HepG2 (cell line): ENCODE measurements at regions not wholly inside any gene's neighbourhood (a gene's known extent, or its start where the extent isn't known, plus 50 kb on each side); places are given as distances from the start of the nearest gene placed in this dataset.

Experiments
- ATAC-seq: fragments of 200-7000 bp; cut with Tn5 transposase; 3 replicates; pipeline ENCODE4 v1.9.1; 2020; ENCODE audit warnings: mild to moderate bottlenecking, moderate library complexity
- BruUV-seq: library from RNA; stranded (reverse); fragments of 400-500 nt; replicated peaks from 2 replicates; lab custom pipeline; 2021; lab: Mats Ljungman, UMichigan
- CTCF ChIA-PET: fragments of 300-600 bp; formaldehyde crosslinking; extraction: SDS; loops from one replicate; lab custom pipeline; 2021; ENCODE audit warnings: low total read pairs, inconsistent platforms, low intra/inter-chr PET ratio; lab: Yijun Ruan, JAX
- POLR2A ChIA-PET: fragments of 350-600 bp; sonication (Branson Sonifier 250); formaldehyde crosslinking; loops from one replicate; lab custom pipeline; 2020; ENCODE audit warnings: antibody characterized with exemption, inconsistent platforms; lab: Yijun Ruan, JAX
- DNase-seq: peaks from one replicate; pipeline ENCODE4 v3.0.0-alpha.2; 2015; ENCODE audit warnings: low spot score
- FAIRE-seq: peaks from 3 replicates; lab custom pipeline; 2011; peaks lifted over from hg19 to GRCh38; lab: Jason Lieb, UNC
- H2AFZ ChIP-seq: one replicate; pipeline ENCODE4 v1.6.1; 2011; ENCODE audit warnings: low read length, inconsistent platforms
- H3K27ac ChIP-seq: fragments of 300-600 bp; 3 replicates; pipeline ENCODE4 v1.8.0; 2011; ENCODE audit warnings: mixed run types, mild to moderate bottlenecking, mixed read lengths, low read length, inconsistent platforms; ENCODE audit not compliant: insufficient read depth; ENCODE audit errors: extremely low read length
- H3K27me3 ChIP-seq, 2 experiments: fragments of 200-600 bp in 1 of 2; 2 replicates in 1 of 2; 3 replicates in 1 of 2; pipeline versions ENCODE4 v1.6.0 to v1.8.0; 2011; ENCODE audit warnings: low read length in 2 of 2, mild to moderate bottlenecking in 2 of 2, moderate library complexity in 2 of 2, inconsistent platforms in 1 of 2; ENCODE audit not compliant: insufficient read depth in 2 of 2, control insufficient read depth in 1 of 2
- H3K36me3 ChIP-seq, 2 experiments: fragments of 200-600 bp in 1 of 2; replicated peaks in 1 of 2; 2 replicates in 1 of 2; 3 replicates in 1 of 2; pipeline versions ENCODE4 v1.5.1 to v1.8.0; 2011; ENCODE audit warnings: low read length in 2 of 2, inconsistent platforms in 1 of 2; ENCODE audit not compliant: insufficient read depth in 2 of 2, control insufficient read depth in 1 of 2
- H3K4me1 ChIP-seq: 2 replicates; pipeline ENCODE4 v1.5.1; 2012; ENCODE audit warnings: low read length, inconsistent platforms; ENCODE audit not compliant: insufficient read depth
- H3K4me2 ChIP-seq: 2 replicates; pipeline ENCODE4 v1.6.0; 2011; ENCODE audit warnings: low read depth, low read length, inconsistent platforms
- H3K4me3 ChIP-seq, 3 experiments: fragments of 200-600 bp in 1 of 3; sonication (generic), shearing (Covaris generic) in 1 of 3; replicated peaks in 1 of 3; 2 replicates each; pipeline ENCODE4 v1.5.1; 2011 to 2016; ENCODE audit warnings: low read length in 3 of 3, inconsistent platforms in 2 of 3, low read depth in 2 of 3, mild to moderate bottlenecking in 2 of 3, control low read depth in 1 of 3, mixed read lengths in 1 of 3; ENCODE audit not compliant: insufficient read depth in 1 of 3
- H3K79me2 ChIP-seq: one replicate; pipeline ENCODE4 v1.6.1; 2011; ENCODE audit warnings: low read length, inconsistent platforms; ENCODE audit not compliant: insufficient read depth
- H3K9ac ChIP-seq: 2 replicates; pipeline ENCODE4 v1.6.0; 2011; ENCODE audit warnings: mild to moderate bottlenecking, low read depth, low read length, inconsistent platforms; ENCODE audit not compliant: insufficient read depth
- H3K9me3 ChIP-seq: 2 replicates; pipeline ENCODE4 v1.5.1; 2012; ENCODE audit warnings: mild to moderate bottlenecking, low read length
- H4K20me1 ChIP-seq: 2 replicates; pipeline ENCODE4 v1.6.0; 2011; ENCODE audit warnings: inconsistent platforms, mild to moderate bottlenecking, low read length, moderate library complexity; ENCODE audit not compliant: insufficient read depth
- AGO1 ChIP-seq: fragments of 200-400 bp; formaldehyde crosslinking; IDR thresholded peaks from 2 replicates; pipeline ENCODE4 v1.6.1; 2017; ENCODE audit warnings: mild to moderate bottlenecking, low read depth, low read length, moderate library complexity; ENCODE audit not compliant: poor library complexity, severe bottlenecking
- STAG1 ChIP-seq: sonication (generic); formaldehyde crosslinking; IDR thresholded peaks from 2 replicates; pipeline ENCODE4 v1.4.0; 2020; ENCODE audit warnings: missing genetic modification reagents
- WGBS: methylation state at CpG from one replicate; pipeline ENCODE4 v1.1.6; 2017; ENCODE audit warnings: low lambda C conversion rate; 5-methylcytosine and 5-hydroxymethylcytosine counted together
- in situ Hi-C: cut with HindIII; loops from 2 replicates; pipeline ENCODE4 v1.10.0; 2017; ENCODE audit warnings: low pct_unique_long_range_greater_than_20kb; ENCODE audit not compliant: extremely low pct_ligation_motif_present
- intact Hi-C: fragments of 100-400 bp; cut with micrococcal nuclease; formaldehyde crosslinking; loops from one replicate; pipeline ENCODE4 v1.10.0; 2022; ENCODE audit not compliant: unreplicated experiment
- TF ChIP-seq, protein P1 (sequence below): sonication (generic); formaldehyde crosslinking; conservative IDR thresholded peaks from 2 replicates; pipeline ENCODE4 v1.4.0; 2020; ENCODE audit warnings: mild to moderate bottlenecking, missing genetic modification reagents, moderate library complexity
- TF ChIP-seq, protein P2 (sequence below): sonication (generic); formaldehyde crosslinking; IDR thresholded peaks from 2 replicates; pipeline ENCODE4 v1.5.0; 2020; ENCODE audit warnings: mild to moderate bottlenecking, missing genetic modification reagents, moderate library complexity

- no peak for FAIRE-seq
- H3K79me2 ChIP-seq, result no peaks in the 10 kb centered on the region
- peaks cover 7% of the 10 kb centered on the region; the same call in 1 of the 2 replicates for H3K9me3 ChIP-seq
- intact Hi-C loops (no loop called here), in situ Hi-C loops (no loop called here)
- no peaks in the 10 kb centered on the region for H3K4me1 ChIP-seq
- no peaks in the 10 kb centered on the region for H3K36me3 ChIP-seq
- peak; percentile 72 for ATAC-seq
- H2AFZ ChIP-seq, result no peak overlapping the region
- no TSS peak for BruUV-seq
- no peak overlapping the region for H3K4me3 ChIP-seq
- WGBS, result 48% methylated on average over 5 of the region's 8 CpGs
- no peaks in the 10 kb centered on the region for H4K20me1 ChIP-seq
- DNase-seq, result peak; percentile 4
- H3K27me3 ChIP-seq, result peaks cover 4% of the 10 kb centered on the region in 2 experiments; a peak in 1 of 5 replicates
- ChIA-PET POLR2A (no interaction called here), CTCF (no interaction called here)
- H3K4me2 ChIP-seq, result no peak overlapping the region
- TF ChIP-seq AGO1, result no peak
- TF ChIP-seq, protein P1, sequence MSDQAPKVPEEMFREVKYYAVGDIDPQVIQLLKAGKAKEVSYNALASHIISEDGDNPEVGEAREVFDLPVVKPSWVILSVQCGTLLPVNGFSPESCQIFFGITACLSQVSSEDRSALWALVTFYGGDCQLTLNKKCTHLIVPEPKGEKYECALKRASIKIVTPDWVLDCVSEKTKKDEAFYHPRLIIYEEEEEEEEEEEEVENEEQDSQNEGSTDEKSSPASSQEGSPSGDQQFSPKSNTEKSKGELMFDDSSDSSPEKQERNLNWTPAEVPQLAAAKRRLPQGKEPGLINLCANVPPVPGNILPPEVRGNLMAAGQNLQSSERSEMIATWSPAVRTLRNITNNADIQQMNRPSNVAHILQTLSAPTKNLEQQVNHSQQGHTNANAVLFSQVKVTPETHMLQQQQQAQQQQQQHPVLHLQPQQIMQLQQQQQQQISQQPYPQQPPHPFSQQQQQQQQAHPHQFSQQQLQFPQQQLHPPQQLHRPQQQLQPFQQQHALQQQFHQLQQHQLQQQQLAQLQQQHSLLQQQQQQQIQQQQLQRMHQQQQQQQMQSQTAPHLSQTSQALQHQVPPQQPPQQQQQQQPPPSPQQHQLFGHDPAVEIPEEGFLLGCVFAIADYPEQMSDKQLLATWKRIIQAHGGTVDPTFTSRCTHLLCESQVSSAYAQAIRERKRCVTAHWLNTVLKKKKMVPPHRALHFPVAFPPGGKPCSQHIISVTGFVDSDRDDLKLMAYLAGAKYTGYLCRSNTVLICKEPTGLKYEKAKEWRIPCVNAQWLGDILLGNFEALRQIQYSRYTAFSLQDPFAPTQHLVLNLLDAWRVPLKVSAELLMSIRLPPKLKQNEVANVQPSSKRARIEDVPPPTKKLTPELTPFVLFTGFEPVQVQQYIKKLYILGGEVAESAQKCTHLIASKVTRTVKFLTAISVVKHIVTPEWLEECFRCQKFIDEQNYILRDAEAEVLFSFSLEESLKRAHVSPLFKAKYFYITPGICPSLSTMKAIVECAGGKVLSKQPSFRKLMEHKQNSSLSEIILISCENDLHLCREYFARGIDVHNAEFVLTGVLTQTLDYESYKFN (CRISPR knock-in tag), result no peak
- TF ChIP-seq, protein P2, sequence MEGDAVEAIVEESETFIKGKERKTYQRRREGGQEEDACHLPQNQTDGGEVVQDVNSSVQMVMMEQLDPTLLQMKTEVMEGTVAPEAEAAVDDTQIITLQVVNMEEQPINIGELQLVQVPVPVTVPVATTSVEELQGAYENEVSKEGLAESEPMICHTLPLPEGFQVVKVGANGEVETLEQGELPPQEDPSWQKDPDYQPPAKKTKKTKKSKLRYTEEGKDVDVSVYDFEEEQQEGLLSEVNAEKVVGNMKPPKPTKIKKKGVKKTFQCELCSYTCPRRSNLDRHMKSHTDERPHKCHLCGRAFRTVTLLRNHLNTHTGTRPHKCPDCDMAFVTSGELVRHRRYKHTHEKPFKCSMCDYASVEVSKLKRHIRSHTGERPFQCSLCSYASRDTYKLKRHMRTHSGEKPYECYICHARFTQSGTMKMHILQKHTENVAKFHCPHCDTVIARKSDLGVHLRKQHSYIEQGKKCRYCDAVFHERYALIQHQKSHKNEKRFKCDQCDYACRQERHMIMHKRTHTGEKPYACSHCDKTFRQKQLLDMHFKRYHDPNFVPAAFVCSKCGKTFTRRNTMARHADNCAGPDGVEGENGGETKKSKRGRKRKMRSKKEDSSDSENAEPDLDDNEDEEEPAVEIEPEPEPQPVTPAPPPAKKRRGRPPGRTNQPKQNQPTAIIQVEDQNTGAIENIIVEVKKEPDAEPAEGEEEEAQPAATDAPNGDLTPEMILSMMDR (CRISPR knock-in tag), result peak; percentile 50
- peak; percentile 64 for TF ChIP-seq STAG1
- TF ChIP-seq, all 625 proteins: peak for 2
- Histone ChIP-seq H3K27ac (no peak overlapping the region), H3K9ac (no peak overlapping the region)
These were observed 277.5 kb upstream of the MVB12B start for GRCh38 chr9:126049088-126049487.
